DOHH2 (cell line): ENCODE measurements at regions not wholly inside any gene's neighbourhood (a gene's known extent, or its start where the extent isn't known, plus 50 kb on each side); places are given as distances from the start of the nearest gene placed in this dataset.

Experiments used
- EZH2phosphoT487 ChIP-seq: fragments of 200-600 bp; sonication (generic); IDR thresholded peaks from 2 replicates; pipeline ENCODE4 v1.6.1; 2017; ENCODE audit warnings: borderline replicate concordance, mild to moderate bottlenecking, antibody characterized with exemption, low read length, moderate library complexity, mixed read lengths
- TF ChIP-seq, protein P1 (sequence below): fragments of 200-600 bp; sonication (generic); IDR thresholded peaks from one replicate; pipeline ENCODE4 v1.5.1; 2014; ENCODE audit warnings: antibody characterized with exemption, mild to moderate bottlenecking, low read depth, low read length; ENCODE audit not compliant: poor library complexity, severe bottlenecking

GRCh38 chr5:4054092-4054491 lies 458.5 kb downstream of the IRX1 start:
- TF ChIP-seq, protein P1, sequence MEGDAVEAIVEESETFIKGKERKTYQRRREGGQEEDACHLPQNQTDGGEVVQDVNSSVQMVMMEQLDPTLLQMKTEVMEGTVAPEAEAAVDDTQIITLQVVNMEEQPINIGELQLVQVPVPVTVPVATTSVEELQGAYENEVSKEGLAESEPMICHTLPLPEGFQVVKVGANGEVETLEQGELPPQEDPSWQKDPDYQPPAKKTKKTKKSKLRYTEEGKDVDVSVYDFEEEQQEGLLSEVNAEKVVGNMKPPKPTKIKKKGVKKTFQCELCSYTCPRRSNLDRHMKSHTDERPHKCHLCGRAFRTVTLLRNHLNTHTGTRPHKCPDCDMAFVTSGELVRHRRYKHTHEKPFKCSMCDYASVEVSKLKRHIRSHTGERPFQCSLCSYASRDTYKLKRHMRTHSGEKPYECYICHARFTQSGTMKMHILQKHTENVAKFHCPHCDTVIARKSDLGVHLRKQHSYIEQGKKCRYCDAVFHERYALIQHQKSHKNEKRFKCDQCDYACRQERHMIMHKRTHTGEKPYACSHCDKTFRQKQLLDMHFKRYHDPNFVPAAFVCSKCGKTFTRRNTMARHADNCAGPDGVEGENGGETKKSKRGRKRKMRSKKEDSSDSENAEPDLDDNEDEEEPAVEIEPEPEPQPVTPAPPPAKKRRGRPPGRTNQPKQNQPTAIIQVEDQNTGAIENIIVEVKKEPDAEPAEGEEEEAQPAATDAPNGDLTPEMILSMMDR: no peak
- no peak for TF ChIP-seq EZH2phosphoT487
